ENCODE measurements at regions not wholly inside any gene's neighbourhood (a gene's known extent, or its start where the extent isn't known, plus 50 kb on each side); places are given as distances from the start of the nearest gene placed in this dataset.

GRCh38 chr2:78895022-78895421, 130.5 kb upstream of the REG3G start:
- no peak for TF ChIP-seq CTCF (IDR thresholded peaks at IDR 0.05; ENCODE audit: borderline replicate concordance, extremely low read depth, low read length, poor library complexity, severe bottlenecking)
- no peak for TF ChIP-seq EZH2 (IDR thresholded peaks at IDR 0.05; ENCODE audit: borderline replicate concordance, low read depth, low read length, severe bottlenecking)

All from DND-41 (cell line).